ENCODE measurements at regions not wholly inside any gene's neighbourhood (a gene's known extent, or its start where the extent isn't known, plus 50 kb on each side); places are given as distances from the start of the nearest gene placed in this dataset.

- H3K4me3 ChIP-seq = no peak overlapping the region
- no peaks in the 10 kb centered on the region for H3K27me3 ChIP-seq
- no peak for DNase-seq
- intact Hi-C loops (cut with DNase I; ENCODE audit: low total_unique reads) (no loop called here), in situ Hi-C loops (cut with MboI; ENCODE audit: low pct_ligation_motif_present in 1 of 4, low pct_unique_long_range_greater_than_20kb in 1 of 4, low sequenced_read_pairs in 3 of 4) (loop anchor here in 1 of 4 donors (25.0 kb wide), 1 partner anchor 586 kb away; no protein-coding TSS in a partner anchor)
- no peaks in the 10 kb centered on the region for H3K4me1 ChIP-seq
- WGBS, 2 donors (ENCODE audit: low coverage in 1 of 2) = 60 to 83% methylated on average over 3 of the region's 3 CpGs
- no peak overlapping the region for H3K27ac ChIP-seq
- TF ChIP-seq CTCF (IDR thresholded peaks at IDR 0.05) (no peak), POLR2A (IDR thresholded peaks at IDR 0.05) (no peak), EP300 (IDR thresholded peaks at IDR 0.05; ENCODE audit: low read depth) (no peak), POLR2AphosphoS5 (IDR thresholded peaks at IDR 0.05) (no peak)
- no peaks in the 10 kb centered on the region for H3K36me3 ChIP-seq
- no peaks in the 10 kb centered on the region for H3K9me3 ChIP-seq
Observed at GRCh38 chr7:28276298-28276697, 95.7 kb upstream of the JAZF1 start.

GRCh38 chr7:28277364-28277763, 96.8 kb upstream of the JAZF1 start:
- no peak overlapping the region for H3K27ac ChIP-seq
- TF ChIP-seq POLR2A (IDR thresholded peaks at IDR 0.05) (no peak), EP300 (IDR thresholded peaks at IDR 0.05; ENCODE audit: low read depth) (no peak), POLR2AphosphoS5 (IDR thresholded peaks at IDR 0.05) (no peak), CTCF (IDR thresholded peaks at IDR 0.05) (no peak)
- no peaks in the 10 kb centered on the region for H3K27me3 ChIP-seq
- H3K36me3 ChIP-seq = no peaks in the 10 kb centered on the region
- DNase-seq = no peak
- no peaks in the 10 kb centered on the region for H3K9me3 ChIP-seq
- H3K4me1 ChIP-seq = no peaks in the 10 kb centered on the region
- intact Hi-C loops (cut with DNase I; ENCODE audit: low total_unique reads) = no loop called here
- no peak overlapping the region for H3K4me3 ChIP-seq
- in situ Hi-C loops (cut with MboI; ENCODE audit: low pct_ligation_motif_present in 1 of 4, low pct_unique_long_range_greater_than_20kb in 1 of 4, low sequenced_read_pairs in 3 of 4) = loop anchor here in 1 of 4 donors (25.0 kb wide), 1 partner anchor 585 kb away; no protein-coding TSS in a partner anchor
- 32 to 58% methylated on average over 1 of the region's 1 CpG for WGBS, 2 donors (ENCODE audit: low coverage in 1 of 2)

GRCh38 chr7:28277958-28278357, 97.4 kb upstream of the JAZF1 start:
- DNase-seq = no peak
- Histone ChIP-seq H3K27ac (no peak overlapping the region), H3K9me3 (no peaks in the 10 kb centered on the region), H3K4me3 (no peak overlapping the region), H3K4me1 (no peaks in the 10 kb centered on the region), H3K27me3 (no peaks in the 10 kb centered on the region), H3K36me3 (no peaks in the 10 kb centered on the region)
- TF ChIP-seq EP300 (IDR thresholded peaks at IDR 0.05; ENCODE audit: low read depth) = no peak
- TF ChIP-seq POLR2A (IDR thresholded peaks at IDR 0.05) = no peak
- no peak for TF ChIP-seq POLR2AphosphoS5 (IDR thresholded peaks at IDR 0.05)
- TF ChIP-seq CTCF (IDR thresholded peaks at IDR 0.05) = no peak
- WGBS, 2 donors (ENCODE audit: low coverage in 1 of 2) = 85 to 90% methylated on average over 1 to 2 of the region's 2 CpGs
- in situ Hi-C loops (cut with MboI; ENCODE audit: low pct_ligation_motif_present in 1 of 4, low pct_unique_long_range_greater_than_20kb in 1 of 4, low sequenced_read_pairs in 3 of 4) = loop anchor here in 1 of 4 donors (25.0 kb wide), 1 partner anchor 584 kb away; no protein-coding TSS in a partner anchor
- intact Hi-C loops (cut with DNase I; ENCODE audit: low total_unique reads) = no loop called here

GRCh38 chr7:28280516-28280915, 99.9 kb upstream of the JAZF1 start:
- 39 to 46% methylated on average over 2 to 3 of the region's 3 CpGs for WGBS, 2 donors (ENCODE audit: low coverage in 1 of 2)
- TF ChIP-seq CTCF (IDR thresholded peaks at IDR 0.05) (no peak), EP300 (IDR thresholded peaks at IDR 0.05; ENCODE audit: low read depth) (no peak), POLR2A (IDR thresholded peaks at IDR 0.05) (no peak), POLR2AphosphoS5 (IDR thresholded peaks at IDR 0.05) (no peak)
- Histone ChIP-seq H3K4me3 (no peak overlapping the region), H3K9me3 (no peaks in the 10 kb centered on the region), H3K27me3 (no peaks in the 10 kb centered on the region), H3K27ac (no peak overlapping the region), H3K4me1 (no peaks in the 10 kb centered on the region), H3K36me3 (no peaks in the 10 kb centered on the region)
- in situ Hi-C loops (cut with MboI; ENCODE audit: low pct_ligation_motif_present in 1 of 4, low pct_unique_long_range_greater_than_20kb in 1 of 4, low sequenced_read_pairs in 3 of 4) (loop anchor here in 1 of 4 donors (25.0 kb wide), 1 partner anchor 582 kb away; no protein-coding TSS in a partner anchor), intact Hi-C loops (cut with DNase I; ENCODE audit: low total_unique reads) (no loop called here)
- no peak for DNase-seq

Measured in transverse colon (tissue), 4 donors.